GM18861 (cell line): ENCODE measurements at regions not wholly inside any gene's neighbourhood (a gene's known extent, or its start where the extent isn't known, plus 50 kb on each side); places are given as distances from the start of the nearest gene placed in this dataset.

ENCODE experiments used
- ATAC-seq: cut with Tn5 transposase; IDR thresholded peaks from one replicate; pipeline ENCODE4 v1.9.1; 2021; ENCODE audit not compliant: unreplicated experiment

DNA sequence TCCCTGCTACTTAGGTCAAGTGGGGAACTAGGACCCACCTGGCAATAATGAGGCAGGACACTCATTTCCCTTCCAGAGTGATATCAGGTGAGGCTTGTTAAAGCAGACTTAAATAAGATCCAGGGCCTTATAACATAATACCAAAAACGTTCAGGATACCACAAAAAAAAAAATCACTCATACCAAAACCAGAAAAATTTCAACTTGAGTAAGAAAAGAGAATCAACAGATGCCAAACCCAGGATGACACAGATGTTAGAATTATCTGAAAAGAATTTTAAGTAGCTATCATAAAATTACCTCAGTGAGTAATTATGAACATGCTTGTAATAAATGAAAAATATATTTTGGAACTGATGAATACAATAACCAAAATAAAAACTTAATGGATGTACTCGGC, 255.6 kb upstream of the OSR1 start:
- no peak for ATAC-seq

- no peak for ATAC-seq
Measured at GRCh38 chr2:19611491-19612332, 253.3 kb upstream of the OSR1 start.

DNA sequence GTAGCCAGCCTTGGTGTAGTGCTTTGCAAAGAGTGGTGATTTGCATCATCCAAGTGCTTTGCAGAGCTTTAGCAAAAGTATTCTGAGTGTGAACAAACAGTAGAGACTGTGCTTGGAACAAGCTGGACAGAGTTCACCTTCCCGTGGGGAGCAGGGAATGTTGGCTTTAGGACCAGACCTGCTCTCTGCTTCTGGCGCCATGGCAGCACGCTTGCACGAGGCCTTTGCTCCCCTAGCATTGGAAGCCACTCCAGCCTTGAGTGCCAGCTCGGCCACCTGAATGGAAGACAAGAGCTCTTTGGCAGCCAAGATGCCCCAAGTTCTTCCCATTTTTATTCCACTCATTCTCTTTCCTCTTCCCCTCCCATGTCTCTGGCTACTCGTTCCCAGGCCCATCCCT, 250.8 kb upstream of the OSR1 start:
- no peak for ATAC-seq

- no peak for ATAC-seq
Measured at GRCh38 chr2:19607931-19608771, 249.7 kb upstream of the OSR1 start.

GRCh38 chr2:19607400-19607799, 249.0 kb upstream of the OSR1 start:
- ATAC-seq = no peak

DNA sequence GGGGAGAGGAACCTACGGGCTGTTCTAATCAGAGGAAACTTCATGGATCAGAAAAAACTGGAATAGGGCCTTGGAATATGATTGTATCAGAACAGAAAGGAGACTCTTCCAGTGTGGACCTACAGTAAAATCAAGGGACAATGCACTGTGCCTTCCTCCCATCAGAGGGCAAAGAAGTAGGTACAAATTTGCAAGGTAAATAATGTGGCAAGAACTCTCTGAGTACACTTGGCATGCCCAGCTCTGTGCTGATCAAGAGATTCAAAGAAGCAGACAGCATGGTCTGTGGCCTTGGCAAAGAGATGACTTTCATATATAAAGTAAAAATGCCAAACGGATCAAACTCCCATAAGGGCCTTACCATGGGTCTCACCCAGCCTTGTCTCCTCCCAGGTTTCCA, 242.6 kb upstream of the OSR1 start:
- no peak for ATAC-seq

- no peak for ATAC-seq
Measured at GRCh38 chr2:19600506-19600905, 242.1 kb upstream of the OSR1 start.

- no peak for ATAC-seq
Measured at GRCh38 chr2:19598971-19599370, 240.5 kb upstream of the OSR1 start.

DNA sequence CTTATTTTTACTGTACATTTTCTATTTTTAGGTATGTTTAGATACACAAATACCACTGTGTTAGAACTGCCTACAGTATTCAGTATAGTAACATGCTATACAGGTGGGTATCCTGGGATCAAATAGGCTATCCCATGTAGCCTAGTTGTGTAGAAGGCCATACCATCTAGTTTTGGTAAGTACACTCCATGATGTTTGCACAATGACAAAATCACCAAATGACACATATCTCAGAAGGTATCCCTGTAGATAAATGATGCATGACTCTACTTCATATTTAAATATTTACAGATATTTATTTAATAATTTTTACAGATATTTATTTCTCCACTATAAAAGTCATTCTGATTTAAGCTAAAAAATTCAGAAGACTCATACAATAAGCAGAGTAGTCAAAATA, 233.8 kb upstream of the OSR1 start:
- no peak for ATAC-seq

- ATAC-seq = no peak
Measured at GRCh38 chr2:19589791-19590190, 231.4 kb upstream of the OSR1 start.

DNA sequence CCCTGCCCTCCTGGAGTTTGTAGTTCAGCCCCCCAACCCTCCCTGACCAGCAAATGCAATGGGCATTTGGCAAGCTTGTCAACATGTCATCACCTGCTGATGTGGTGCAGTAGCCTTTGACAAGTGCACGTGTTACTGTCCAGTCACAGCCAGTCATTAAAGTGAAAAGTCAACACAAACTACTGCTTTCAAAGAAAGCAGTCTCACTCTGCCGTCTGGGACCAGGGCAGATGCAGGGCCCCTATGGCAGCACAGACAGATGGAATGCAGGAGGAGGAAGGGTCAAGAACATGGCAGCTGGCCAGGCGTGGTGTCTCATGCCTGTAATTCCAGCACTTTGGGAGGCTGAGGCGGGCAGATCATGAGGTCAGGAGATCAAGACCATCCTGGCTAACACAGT, 222.4 kb upstream of the OSR1 start:
- ATAC-seq = no peak

- no peak for ATAC-seq
Measured at GRCh38 chr2:19580264-19580663, 221.8 kb upstream of the OSR1 start.

DNA sequence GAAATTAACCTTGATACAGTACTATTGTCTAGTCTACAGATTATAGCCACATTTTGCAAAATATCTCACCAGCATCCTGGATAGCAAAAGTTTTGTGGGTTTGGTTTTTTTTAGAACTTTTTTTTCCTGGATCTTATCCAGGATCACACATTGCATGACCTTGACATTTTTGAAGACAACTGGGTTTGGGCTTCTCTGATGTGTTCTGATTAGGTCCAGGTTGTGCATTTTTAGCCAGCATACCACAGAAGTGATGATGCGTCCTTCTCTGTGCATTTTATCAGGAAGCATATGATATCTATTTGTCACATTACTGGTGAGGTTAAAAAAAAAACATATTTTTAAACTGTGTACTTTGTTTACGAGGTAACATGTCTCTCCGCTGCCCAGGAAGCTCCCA, 221.0 kb upstream of the OSR1 start:
- no peak for ATAC-seq

DNA sequence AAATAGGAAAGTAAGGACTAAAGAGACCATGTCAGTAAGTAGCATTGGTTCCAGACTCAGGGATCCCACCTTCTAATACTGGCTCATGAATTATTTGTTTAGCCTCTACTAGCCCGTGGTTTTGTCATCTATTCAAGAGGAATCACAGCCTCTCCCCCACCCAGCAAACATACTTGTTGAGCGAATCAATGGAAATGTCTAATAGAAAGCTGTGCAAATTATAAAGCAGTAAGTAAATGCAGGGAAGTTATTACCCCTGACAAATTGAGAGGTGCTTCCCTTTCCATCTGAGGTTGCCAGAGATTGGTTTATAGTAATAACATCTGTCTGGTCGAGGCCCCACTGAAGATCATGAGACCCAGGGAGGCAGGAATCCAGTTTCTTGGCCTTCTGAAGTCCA, 219.3 kb upstream of the OSR1 start:
- no peak for ATAC-seq

- ATAC-seq = no peak
Measured at GRCh38 chr2:19576411-19576810, 218.0 kb upstream of the OSR1 start.

GRCh38 chr2:19575641-19576040, 217.2 kb upstream of the OSR1 start:
- ATAC-seq = no peak

- ATAC-seq = no peak
Measured at GRCh38 chr2:19574778-19575260, 216.4 kb upstream of the OSR1 start.

DNA sequence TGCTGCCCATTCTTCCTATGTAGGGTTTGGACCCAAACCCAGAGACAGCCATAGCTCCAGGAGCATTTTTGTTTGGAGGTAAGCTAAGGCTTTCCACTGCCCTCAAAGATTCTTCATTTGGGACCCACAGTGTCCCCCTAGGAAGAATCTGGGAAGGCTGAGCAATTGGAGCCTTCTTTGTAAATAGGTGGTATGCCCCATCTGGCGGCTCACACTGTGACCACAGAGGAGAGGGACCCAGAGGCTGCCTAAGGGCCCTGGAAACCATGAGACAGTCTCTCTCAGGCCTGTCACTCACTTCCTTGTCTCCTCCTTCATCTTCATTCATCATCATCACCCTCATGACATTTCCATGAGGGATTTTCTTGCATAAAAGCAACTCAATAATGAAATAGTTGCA, 215.4 kb upstream of the OSR1 start:
- ATAC-seq = no peak

DNA sequence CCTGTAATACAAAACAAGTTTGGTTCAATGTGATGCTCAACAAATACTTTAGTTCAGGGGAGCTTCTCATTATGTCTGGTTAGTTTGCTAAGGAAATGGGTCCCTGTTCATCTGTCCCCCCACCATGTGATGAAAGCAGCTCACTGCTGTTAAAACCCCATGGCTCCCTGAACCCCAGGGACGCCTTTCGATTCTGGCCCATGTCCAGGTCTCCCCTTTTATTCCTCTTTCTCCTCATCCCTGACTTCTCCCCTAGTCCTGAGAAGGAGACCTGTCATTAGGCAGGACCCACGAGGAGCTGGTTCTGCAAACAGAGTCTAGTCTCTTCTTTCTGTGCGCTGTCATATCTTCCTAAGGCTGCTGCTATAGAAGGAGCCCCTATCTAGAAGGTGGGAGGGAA, 213.3 kb upstream of the OSR1 start:
- ATAC-seq = no peak

DNA sequence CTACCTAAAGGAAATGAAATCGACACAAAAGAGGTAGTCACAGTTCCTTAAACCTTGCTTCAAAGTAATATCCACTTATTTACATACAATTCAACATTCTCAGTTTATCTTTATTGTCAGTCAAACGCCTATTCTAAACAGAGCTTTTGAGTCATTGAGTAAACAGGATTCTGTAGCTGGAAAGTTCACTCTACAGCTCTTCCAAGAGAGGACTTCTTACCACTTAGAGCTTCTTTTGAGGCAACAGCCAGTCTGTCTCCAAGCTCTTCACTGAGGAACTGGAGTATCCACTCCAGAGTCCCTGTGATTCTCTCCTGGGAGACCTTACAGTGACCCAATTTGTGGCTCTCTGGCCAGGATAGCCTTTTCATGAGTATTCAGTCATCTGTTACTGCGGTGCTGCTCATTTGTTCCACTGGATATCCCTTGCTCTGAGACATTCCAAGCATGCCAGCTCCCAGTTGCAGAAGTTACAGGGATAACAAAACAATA, 210.9 kb upstream of the OSR1 start:
- ATAC-seq = no peak

DNA sequence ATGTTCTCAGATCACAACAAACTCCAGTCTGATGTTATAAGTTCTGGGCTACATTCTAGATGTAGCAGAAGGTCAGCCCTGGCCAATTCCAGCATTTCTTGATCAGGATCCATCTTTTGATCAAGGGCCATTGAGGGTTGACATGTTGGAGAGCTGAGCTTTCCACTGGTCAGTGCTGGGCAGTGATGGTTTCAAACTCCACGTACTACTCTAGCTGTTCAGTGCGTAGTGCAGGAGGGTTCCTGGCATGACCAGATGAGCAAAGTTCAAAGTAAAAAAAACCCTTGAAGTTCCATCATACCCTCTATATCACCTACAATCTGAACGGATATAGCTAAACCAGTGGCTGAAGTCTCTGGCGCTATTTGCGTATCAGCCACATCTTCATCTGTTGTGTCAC, 210.4 kb upstream of the OSR1 start:
- no peak for ATAC-seq

DNA sequence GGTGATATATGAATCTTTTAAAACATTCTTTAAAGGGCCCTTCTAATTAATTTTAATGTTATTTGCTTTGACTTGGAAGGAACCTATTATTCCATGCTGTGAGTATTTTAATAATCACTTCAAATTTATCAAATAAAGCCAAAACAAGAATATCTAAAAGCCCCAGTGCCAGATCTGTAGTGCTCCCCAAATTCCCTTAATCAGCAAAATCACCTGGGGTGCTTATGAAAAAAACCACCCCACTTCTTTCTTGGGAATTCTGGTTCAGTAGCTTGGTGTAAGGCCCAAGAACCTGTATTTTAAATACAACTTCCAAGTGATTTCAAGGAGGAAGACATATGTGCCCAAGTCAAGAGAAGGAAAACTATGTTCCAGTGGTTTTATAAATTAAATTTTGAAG, 202.4 kb upstream of the OSR1 start:
- no peak for ATAC-seq
